ENCODE measurements at regions not wholly inside any gene's neighbourhood (a gene's known extent, or its start where the extent isn't known, plus 50 kb on each side); places are given as distances from the start of the nearest gene placed in this dataset.
"Not testable (repeated sequence)": the region's sequence is repeated elsewhere in the genome, so short reads cannot be mapped to it uniquely, and the experiment has no call there.

DNA sequence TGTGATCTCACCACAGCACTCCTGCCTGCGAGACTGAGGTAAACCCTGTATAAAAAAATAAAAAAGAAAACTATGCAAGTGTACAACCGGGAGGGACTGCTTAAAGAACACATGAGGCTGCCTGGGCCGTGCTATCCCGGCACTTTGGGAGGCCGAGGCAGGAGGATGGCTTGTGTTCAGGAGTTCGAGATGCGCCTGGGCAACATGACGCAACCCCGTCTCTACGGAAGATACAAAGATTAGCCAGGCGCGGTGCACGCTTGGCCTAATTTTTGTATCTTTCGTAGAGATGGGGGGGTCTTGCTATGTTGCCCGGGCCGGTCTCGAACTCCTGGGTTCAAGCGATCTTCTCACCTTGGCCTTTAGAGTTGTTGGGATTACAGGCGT is 75.2 kb upstream of the ERV3-1 start:
- not testable (repeated sequence) for TF ChIP-seq CTCF, POLR2A (IDR thresholded peaks at IDR 0.05)

All from lower leg skin (tissue), 3 donors.